Testis (tissue), 2 donors: ENCODE measurements at regions not wholly inside any gene's neighbourhood (a gene's known extent, or its start where the extent isn't known, plus 50 kb on each side); places are given as distances from the start of the nearest gene placed in this dataset.

ENCODE experiments used
- POLR2A ChIP-seq: fragments of 450-650 bp; IDR thresholded peaks from one replicate; pipeline ENCODE4 v1.6.1; 2017; ENCODE audit warnings: antibody characterized with exemption, mild to moderate bottlenecking, moderate library complexity
- TF ChIP-seq, protein P1 (sequence below), 3 experiments: fragments of 450-650 bp in 2 of 3; fragments of 200-600 bp in 1 of 3; sonication (generic) in 1 of 3; IDR thresholded peaks; one replicate each; pipeline ENCODE4 v1.5.1; 2016 to 2019; ENCODE audit warnings: antibody characterized with exemption in 3 of 3, mild to moderate bottlenecking in 2 of 3, moderate library complexity in 1 of 3

DNA sequence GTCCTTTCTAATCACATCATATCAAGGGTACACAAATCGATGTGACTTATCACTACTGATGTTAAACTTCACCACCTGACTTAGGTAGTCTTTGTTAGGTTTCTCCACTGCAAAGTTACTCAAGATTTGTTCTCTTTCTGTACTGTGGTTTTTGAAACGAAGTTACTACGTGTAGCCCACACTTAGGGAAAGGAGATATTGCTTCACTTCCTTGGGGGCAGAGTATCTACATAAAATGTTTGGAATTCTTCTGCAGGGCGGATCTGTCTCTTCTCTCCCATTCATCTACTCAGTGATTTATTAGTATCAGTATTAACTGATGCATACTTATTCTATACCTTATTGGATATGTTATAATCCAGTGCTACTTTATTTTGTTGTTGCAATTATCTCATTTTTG is 403.6 kb upstream of the MON1B start:
- TF ChIP-seq, protein P1, sequence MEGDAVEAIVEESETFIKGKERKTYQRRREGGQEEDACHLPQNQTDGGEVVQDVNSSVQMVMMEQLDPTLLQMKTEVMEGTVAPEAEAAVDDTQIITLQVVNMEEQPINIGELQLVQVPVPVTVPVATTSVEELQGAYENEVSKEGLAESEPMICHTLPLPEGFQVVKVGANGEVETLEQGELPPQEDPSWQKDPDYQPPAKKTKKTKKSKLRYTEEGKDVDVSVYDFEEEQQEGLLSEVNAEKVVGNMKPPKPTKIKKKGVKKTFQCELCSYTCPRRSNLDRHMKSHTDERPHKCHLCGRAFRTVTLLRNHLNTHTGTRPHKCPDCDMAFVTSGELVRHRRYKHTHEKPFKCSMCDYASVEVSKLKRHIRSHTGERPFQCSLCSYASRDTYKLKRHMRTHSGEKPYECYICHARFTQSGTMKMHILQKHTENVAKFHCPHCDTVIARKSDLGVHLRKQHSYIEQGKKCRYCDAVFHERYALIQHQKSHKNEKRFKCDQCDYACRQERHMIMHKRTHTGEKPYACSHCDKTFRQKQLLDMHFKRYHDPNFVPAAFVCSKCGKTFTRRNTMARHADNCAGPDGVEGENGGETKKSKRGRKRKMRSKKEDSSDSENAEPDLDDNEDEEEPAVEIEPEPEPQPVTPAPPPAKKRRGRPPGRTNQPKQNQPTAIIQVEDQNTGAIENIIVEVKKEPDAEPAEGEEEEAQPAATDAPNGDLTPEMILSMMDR (IDR thresholded peaks at IDR 0.05), result no peak
- no peak for TF ChIP-seq POLR2A
